HS-5 (cell line): ENCODE measurements at regions not wholly inside any gene's neighbourhood (a gene's known extent, or its start where the extent isn't known, plus 50 kb on each side); places are given as distances from the start of the nearest gene placed in this dataset.

ENCODE experiments used
- DNase-seq: peaks from one replicate; pipeline ENCODE4 v3.0.0-alpha.2; 2012; ENCODE audit warnings: low read depth

DNA sequence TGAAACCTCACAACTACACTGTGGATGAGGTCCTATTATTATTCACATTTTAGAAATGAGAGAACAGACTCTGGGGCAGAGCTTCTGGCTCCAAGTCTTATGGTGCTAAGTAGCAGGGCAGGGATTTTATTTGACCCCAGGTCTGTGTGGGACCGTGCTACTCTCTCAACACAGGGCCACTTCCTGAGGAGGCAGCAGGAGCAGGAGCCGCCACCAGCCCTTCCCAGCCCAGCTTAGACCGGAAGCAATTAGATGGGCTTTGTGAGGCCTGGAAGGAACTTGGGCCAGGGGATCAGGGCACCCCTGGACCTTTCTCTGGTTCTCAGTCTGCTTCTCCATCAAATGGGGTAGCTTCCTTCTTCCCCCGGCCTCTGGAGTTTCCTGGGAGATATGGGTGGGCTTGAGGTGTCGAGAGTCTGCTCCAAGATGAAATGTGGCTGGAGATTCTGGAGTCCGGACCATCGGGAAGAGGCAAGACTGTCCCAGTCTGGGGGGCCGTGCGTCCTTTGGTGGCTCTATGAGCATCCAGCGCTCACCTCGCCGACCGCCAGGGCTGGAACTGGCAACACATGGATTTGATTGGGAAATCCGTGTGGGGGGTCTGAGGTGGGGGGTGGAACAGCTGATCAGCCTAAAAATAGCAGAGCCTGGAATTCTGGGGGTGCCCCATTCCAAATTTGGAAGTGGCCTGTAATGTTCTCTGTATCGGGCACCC is 136.8 kb downstream of the FOXD2 start:
- no peak for DNase-seq

DNA sequence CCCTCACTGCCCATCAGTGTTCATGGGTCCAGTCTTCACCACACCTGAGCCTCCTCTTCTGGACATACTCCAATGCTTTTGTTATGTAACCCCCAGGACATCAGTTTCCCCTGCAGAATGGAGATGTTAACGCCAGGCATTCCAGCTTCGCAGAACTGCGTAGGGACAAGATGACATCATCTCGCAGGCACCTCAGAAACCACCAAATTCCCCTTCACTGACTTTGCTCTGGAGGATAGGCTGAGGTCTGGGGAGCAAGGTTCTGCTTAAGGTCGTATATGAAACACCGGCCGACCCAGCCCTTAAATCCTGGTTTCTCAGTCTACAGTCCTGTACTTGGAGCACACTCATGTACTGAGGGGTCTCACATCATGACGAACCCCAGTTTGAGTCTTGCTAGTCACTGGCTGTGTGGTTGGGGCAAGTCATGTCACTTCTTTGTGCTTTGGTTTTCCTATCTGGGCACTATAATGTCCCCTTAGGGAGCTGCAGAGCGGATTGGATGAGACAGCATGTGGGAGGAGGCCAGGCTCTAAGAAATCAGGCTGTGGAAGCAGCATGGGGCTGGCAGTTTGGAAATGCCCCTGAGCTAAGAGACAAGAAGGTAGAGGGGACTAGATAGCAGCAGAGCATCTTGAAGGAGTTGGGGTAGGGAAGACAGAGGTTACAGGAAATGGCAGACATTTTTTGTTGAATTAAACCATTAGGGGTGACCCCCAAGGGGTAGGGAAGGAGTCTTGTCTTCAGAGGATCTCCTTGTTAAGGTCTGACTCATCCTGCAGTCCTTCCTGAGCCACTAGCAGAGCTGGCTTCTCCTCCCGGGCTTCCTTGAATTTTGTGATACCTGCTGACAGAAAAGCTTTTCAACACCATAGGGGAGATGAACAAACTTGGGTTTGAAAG is 138.3 kb downstream of the FOXD2 start:
- no peak for DNase-seq

DNA sequence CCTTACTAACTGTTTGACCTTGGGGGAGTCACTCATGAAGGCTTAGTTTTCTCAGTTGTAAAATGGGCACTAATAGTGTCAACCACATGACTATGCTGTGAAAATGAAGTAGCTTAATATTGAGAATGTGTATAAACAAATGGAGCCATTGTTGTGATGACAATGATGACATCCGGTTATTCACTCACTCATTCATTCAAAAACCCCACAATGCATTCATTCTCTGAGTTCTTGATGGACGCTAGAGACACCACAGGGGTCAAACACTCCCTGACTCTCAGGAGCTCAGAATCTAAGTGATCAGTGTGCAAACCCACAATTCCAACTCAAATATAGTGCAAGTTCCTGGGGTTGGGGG is 138.9 kb downstream of the FOXD2 start:
- DNase-seq: no peak

DNA sequence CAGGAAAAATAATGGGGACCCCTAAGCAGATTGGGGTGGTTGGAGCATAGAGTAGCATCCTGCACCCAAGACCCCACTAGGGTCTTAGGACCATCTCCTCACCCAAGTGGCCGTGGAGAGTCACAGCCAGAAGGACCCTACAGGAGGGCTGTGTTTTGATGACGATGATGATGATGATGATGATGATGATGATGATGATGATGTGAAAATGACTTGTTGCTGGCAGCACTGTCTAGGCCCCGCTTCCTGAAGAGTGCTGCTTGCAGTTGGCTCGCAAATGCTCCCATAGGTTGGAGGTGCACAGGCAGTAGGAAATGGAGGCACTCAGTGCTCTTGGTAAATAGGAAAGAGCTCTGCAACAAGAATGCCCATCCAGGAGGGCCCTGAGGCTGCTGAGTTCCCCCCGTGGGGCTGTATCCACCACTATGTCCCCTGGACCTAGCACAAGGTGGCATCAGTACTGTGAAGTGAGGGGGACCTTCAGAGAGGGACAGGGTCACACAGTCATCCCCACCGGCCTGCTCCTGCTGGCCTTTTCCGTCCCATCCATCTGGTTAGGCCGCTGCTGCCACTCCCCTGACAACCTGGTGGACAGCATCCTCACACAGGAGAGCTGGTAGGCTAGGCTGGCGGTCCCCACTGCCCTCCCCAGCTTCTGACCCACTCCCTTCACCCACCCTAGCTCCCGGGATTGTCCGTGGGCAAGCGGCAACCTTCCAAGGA is 139.6 kb downstream of the FOXD2 start:
- no peak for DNase-seq

DNA sequence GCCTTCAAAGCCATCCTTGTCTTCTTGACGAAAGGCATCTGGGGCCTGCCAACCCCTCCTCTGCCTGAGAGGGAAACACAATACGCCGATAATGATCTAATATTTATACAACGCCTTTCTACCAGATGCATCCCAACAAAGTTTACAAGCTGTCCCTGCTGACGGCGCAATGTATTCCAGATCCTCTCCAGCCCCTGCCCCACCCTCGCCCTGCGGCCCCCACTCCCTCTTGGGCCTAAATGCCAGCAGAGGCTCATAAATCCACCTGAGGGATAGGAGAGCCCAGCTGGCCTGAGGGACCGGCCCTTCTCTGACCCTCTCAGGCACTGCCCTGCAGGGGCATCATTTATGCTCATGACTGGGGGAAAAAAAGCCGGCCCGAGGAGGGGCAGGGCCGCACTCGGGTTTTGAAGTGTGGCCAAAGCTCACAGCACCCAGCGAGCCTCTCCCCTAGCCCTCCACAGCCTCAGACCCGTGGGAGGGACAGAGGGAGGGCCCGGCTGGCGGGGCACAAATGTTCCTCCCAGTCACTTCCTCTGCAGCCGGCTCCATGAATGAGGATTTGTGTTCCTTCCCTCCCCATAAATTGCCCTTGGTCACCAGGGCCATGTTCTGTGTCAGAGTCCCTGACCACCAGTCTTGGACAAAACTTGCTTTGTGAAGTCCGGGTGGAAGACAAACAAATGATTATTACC is 140.3 kb downstream of the FOXD2 start:
- no peak for DNase-seq

DNA sequence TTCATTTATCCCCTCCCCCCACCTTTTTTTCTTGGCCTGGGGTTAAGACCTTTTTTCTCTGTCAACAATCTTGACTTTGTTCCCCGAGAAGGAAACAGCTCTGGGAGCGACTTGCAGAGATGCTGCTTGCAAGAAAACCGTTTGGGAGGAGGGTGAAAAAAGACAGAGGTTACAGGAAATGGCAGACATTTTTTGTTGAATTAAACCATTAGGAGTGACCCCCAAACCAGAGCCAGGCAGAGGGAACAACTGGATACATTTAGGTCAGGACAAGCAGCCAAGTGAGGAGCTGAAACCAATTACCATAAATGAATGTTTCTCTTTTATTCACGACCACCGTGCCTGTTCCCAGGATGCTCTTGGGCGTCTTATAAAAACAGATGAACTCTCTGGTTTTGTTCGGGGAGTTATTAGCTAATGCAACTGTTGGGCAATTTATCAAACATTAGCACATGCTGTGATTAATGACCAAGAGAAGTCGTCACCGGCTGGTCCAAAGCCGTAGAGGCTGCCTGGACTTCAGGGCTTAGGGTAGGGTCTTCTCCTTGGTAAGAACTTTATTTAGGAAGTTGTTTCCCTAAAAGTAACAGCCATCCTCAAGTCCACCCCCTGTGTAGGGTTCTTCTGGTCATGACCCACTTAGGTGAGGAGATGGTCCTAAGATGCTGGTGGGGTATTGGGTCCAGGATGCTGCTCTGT is 141.0 kb downstream of the FOXD2 start:
- DNase-seq: no peak

DNA sequence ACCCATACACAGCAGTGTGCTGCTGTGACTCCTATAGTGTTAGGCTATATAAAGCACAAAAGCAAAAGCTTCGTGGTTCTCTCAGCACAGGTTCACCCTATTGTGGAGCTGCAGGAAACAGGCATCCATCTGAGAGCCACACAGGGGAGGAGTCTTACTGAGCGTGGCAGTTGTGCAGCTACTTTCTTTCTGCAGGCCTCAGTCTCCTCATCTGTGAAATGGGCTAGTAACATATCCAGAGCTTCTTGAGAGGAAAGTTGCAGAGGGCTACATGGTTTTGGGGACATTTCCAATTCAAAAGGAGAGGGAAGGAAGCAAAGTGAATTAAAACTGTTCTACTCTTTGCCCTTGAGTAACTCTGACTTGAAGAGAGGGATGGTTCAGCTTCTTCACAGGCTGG is 142.0 kb downstream of the FOXD2 start:
- no peak for DNase-seq

DNA sequence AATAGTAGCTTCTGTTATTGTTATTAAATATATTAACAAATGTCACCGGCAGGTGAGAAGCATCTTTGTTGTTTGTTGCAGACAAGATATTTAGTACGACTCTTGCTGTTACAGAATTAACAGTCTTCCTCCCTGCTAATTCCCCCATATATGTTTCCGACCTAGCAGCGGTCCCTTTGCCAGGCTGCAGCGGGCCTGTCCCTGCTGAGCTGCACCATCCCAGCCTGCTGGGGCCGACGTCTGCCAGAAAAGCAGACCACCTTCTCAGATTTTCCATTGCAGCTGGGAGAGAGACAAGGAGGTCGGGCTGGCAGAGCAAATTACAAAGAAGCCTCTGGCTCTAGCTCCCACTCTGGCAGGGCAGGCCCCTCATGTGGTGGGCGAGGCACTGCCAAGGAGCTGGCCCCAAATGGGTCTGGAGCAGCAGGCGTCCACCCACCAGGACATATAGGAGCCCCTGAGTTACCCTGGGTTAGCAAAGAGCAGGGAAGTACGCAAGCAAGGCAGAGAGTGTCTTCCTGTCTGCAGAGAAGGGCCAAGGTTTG is 142.7 kb downstream of the FOXD2 start:
- no peak for DNase-seq

DNA sequence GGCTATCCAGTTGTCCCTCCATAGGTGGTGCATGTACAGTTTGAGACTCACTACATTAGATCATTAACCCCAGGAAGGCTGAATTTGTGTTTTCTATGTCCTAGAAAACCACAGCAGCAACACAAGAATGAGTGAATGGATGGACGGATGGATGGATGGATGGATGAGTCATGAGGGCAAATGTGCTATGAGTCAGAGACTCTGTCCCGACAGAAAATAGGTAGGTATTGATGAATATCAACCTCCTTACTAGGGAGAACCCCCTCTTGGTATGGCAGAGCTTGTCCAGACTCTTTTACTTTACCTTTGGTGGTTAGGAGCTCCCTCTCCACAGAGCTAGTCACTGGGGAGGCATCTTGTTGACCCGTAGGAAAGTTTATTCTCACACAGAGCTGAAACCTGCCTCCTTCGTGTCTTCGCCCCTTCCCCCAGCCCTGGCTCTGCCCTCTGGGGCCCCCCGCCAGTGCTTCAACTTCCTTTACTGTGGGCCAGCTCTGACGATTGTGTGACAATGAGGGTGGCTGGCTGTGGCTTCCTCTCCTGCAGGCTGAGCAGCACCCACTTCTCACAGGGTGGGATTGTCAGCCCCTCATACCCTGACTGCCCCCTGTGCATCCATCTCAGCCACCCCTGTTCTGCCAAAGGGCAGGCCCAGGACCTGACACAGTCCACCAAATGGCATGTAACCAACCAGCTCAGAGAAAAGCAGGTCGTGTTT is 145.2 kb downstream of the FOXD2 start:
- DNase-seq: no peak

DNA sequence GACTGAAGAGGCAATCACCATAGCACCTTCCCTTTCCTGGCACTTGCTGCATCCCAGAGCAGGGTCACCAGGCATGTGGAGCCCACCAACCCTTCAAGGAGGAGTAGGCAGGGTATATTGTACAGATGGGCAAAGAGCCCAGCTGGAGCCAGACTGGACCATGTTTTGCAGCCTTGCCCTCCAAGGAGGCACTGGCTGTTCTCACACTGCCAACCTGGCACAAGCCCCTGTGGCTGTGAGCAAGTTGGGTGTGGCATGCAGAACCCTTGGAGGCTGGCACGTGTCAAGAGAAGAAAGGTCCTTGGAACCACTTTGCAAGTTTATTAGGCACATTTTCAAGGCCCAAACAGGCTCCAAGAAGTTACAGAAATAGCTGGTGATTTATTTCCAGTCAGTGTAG is 146.4 kb downstream of the FOXD2 start:
- DNase-seq: no peak

DNA sequence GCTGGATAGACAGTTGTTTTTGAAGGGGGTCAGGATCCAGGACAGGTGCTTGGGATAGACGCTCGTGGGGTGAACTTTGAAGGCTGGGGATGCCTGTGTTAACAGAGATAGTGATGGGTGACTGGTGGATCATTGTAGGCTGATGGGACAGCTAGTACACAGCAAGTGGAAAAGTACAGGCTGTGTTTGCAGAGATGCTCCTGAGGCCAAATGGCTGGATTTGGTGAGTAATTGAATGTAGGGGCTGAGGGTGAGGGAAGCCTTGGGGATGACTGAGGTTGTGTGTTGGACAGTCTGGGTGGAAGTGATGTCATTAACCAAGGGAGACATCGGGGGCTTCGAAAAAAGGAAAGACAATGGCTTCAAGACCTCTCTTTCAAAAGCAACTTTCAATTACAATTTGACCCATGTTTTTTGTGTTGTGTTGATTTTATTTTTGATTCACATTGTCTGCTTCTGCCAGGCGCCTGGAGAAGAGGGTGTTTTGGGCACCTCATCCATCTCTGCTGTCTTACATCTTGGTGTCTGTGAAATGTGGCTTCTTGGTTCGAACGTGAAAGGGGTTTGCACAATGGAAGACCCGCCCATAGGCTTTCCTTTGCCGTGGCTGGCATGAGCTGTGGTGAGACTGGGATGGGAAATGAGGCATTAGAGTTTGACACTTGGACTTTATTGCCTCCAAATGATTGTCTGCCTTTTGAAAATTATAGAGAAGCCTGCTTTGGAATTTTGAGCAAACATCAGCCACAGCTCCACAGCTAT is 147.5 kb downstream of the FOXD2 start:
- no peak for DNase-seq

DNA sequence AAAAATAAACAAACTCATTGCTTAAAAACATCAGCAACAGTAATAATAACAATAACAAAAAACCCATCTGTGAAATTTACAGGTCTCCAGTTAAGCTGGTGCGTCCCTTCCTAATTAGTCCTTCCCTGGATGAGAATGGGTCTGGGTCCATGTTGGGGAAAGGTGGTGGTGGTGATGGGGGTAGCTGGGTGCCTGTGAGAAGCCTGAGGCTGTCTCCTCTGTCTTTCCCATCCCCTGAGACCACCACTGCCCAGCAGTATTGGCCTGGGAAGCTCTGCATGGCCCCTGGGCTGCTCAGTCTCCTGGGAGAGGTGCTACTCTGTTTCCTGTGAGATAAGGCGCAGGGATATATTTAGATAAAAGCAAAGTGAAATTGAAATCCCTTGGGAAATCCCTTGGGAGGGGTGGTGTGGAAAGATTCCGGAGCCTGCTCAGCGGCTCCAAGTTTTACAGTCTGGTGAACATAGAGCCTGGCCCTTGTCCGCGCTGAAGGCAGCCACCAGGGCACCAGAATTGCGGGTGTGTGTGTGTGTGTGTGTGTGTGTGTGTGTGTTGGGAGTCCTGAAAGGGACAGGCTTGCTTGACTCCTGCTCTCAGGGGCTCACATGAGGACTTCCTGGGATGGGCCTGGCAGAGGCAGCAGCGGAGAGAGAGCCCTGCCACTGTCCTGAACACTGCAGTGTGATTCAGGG is 150.2 kb downstream of the FOXD2 start:
- no peak for DNase-seq

DNA sequence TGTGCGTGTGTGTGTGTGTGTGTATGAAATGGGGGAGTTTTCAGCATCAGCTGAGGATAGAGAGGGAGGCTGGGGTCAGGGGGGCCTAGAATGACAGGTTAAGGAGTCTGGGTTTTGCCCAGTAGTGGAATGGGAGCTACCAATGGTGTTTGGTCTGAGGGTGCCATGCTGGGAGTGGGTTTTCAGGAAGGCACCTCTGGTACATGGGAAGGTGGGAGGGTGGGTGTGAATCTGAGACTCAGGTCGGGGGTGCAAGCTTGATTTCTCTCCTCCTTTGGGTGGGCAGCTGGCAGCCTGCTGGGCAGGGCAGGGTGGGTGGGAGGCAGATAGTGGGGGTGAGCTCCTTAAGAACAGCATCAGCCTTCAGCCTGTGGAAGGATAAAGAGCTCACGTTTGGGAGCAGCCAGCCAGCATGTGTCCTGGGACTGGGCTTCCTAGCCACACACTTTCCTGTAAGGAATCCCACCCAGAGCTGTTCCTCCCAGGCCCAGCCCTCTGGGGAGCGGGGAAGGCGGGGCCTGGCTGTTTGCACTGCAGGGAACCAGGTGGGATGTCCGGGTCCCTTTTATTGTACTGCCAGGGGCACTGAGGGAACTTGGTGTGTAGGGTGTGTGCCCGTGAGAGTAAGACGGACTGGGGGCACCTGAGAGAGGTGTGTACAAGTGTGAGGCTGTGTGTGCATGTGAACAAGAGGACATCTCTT is 152.8 kb downstream of the FOXD2 start:
- no peak for DNase-seq

DNA sequence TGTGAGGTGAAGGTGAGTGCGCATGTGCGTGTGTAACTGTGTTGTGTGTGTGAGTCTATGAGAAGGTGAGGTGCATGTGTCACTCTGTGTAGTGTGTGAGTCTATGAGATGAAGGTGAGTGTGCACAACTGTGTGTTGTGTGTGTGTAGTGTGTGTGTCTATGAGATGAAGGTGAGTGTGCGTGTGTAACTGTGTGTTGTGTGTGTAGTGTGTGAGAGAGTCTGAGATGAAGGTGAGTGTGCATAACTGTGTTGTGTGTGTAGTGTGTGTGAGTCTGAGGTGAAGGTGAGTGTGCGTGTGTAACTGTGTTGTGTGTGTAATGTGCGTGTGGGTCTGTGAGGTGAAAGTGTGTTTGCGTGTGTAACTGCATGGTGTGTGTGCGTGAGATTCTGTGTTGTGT is 154.0 kb downstream of the FOXD2 start:
- DNase-seq: no peak

DNA sequence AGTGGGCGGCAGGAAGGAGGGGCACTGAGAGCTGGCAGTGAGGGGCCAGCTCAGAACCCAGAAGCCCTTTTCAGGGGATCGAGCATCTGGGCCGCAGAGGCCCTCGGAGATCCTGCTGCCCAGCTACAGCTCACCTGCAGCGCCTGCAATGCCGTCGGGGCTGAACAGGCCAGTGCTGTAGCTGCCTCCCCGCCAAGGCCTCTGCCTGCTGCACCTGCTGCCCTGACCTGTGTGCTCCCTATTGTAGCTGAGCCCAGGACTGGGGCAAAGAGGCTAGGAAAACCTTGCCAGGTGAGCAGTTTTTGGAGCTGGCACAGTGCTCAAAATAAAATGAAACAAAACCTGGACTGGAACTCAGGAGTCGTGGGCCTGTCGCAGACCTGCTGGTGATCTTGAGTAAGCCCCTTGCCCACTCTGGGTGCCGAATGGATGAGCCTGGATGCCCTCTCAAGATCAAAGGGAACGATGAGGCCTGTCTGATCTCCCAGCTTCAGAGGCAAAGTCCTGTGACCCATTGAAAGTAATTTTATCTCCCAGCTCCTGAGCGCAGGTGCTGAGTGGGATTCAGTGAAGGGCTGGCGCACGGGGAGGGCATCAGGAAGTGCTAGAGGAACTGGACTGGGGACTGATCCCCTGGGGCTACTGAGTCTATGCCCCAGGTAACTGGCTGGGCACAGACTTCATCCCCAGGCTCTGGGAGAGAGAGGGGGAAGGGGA is 154.6 kb downstream of the FOXD2 start:
- DNase-seq: no peak

DNA sequence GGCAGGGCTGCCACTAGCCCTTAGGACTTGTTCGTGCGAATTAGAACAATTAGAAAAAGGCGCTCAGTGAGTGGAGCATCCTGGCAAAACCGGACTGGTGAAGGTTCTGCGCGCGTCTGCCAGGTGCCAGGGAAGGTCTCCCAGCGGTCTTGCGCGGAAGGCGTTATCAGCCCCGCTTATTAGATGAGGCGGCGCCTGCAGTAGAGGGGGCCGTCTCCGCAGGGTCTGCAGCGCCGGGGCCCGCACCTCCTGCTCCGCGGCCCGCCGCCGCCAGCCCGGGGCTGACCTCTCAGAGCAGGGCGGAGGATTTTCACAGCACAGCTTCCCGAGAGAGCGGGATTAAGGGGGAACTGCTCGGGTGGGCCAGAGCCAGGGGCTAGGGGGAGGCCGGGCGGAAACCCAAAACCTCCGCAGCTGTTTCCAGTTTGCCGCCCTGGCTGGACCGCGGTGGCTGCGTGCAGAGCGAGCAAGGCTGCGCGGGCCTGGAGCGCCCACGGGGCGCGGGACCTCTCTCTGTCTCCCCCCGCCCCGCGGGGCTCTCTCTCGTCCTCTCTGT is 155.2 kb downstream of the FOXD2 start:
- DNase-seq: no peak

DNA sequence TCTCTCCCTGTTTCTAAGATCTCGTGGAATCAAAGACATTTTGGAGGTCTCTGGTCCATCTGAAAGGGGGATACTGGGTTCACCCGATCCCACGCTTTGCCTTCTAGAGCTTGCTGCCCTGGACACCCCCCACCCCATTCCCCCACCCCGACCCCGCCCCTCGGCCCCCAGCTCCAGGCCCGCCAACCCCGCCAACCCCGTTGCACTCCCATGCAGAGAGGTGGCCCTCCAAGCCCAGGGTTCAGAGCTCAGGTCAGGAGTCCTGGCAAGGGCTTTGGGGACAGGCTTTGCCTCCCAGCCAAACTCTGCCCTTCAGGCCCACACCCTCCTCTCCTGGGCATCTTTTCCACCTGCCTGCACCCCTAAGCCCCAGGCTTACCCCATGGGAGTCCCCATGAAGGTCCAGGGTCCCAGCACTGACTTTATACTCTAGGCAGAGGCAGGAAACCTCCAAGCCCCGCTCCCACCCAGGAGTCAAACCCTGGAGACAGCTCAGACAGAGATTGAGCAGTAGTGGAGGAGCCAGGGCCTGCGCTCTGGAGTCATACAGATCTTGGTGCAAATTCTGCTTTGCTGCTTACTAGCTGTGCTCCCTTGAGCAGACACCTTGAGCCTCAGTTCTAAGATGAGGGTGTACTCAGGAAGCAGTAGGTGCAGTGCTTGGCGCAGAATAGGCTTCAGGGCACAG is 155.9 kb downstream of the FOXD2 start:
- no peak for DNase-seq
